LNCaP clone FGC (cell line): ENCODE measurements at regions not wholly inside any gene's neighbourhood (a gene's known extent, or its start where the extent isn't known, plus 50 kb on each side); places are given as distances from the start of the nearest gene placed in this dataset.
"Not testable (repeated sequence)": the region's sequence is repeated elsewhere in the genome, so short reads cannot be mapped to it uniquely, and the experiment has no call there.

Source experiments
- DNase-seq: peaks from one replicate; pipeline ENCODE4 v3.0.0-alpha.2; 2011; ENCODE audit warnings: low read depth
- H3K4me3 ChIP-seq: 2 replicates; pipeline ENCODE4 v1.5.1; 2011; ENCODE audit warnings: mild to moderate bottlenecking, low read depth, low read length, control low read depth
- TF ChIP-seq, protein P1 (sequence below): IDR thresholded peaks from 2 replicates; pipeline ENCODE4 v1.5.1; 2012; ENCODE audit warnings: mild to moderate bottlenecking; ENCODE audit not compliant: control insufficient read depth, insufficient read depth; ENCODE audit errors: extremely low read depth

DNA sequence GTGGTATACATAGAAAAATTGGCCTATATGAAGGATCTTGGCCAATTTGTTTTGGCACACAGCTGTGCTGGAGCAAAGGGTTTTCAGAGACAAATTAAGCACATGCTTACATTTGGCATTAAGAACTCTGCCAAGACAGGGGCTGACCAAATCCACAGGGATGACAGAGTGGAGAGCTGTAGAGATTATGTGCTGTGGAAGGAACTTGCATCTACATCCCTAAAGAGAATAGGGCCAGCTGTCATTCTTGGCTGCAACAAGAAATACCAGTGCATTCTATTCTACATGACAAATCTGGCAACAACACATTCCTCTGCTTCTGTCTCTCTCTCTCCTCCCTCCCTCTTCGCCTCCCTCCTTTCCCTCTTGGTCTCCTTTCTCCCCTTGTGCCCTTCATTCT lies 75.6 kb downstream of the POM121L12 start:
- TF ChIP-seq, protein P1, sequence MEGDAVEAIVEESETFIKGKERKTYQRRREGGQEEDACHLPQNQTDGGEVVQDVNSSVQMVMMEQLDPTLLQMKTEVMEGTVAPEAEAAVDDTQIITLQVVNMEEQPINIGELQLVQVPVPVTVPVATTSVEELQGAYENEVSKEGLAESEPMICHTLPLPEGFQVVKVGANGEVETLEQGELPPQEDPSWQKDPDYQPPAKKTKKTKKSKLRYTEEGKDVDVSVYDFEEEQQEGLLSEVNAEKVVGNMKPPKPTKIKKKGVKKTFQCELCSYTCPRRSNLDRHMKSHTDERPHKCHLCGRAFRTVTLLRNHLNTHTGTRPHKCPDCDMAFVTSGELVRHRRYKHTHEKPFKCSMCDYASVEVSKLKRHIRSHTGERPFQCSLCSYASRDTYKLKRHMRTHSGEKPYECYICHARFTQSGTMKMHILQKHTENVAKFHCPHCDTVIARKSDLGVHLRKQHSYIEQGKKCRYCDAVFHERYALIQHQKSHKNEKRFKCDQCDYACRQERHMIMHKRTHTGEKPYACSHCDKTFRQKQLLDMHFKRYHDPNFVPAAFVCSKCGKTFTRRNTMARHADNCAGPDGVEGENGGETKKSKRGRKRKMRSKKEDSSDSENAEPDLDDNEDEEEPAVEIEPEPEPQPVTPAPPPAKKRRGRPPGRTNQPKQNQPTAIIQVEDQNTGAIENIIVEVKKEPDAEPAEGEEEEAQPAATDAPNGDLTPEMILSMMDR, result no peak
- DNase-seq, result no peak
- H3K4me3 ChIP-seq, result no peak overlapping the region

DNA sequence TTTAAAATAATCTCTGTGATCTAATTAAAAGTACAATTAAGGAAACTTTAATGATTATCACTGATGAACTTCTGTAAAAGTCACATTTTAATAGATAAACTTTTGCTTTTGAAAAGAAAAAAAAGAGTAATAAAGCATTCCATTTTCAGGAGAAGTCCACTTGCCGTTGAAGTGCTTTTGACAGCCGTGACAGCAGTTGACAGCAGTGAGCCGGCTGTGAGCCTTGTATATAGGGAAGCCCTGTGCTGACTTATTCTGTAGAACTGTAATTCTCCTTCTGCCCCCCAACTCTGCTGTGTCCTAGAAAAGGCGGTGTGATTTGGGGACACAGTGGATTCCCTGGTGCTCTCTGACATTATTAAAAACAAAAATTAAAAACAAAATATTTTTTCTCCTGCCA lies 78.0 kb downstream of the POM121L12 start:
- TF ChIP-seq, protein P1, result no peak
- no peak overlapping the region for H3K4me3 ChIP-seq
- no peak for DNase-seq

DNA sequence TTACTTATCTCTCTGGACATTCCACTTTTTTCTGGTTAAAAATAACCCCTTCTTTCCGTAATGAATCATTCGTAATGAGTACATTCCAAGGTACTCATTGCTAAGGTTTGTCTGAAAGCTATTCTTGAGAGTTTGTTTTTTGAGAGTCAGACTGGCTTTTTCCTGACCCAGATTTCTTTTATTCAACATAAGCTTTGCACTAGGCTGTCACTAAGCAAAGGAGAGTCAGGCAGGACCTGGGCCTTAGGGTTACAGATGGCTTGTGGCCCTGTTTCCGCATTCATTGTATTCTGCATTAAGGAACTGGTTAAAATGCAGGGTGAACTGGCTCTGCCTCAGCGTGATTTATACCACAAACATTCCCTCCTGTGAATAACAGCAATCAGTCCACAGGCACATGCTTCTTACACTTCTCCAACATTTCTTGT lies 84.1 kb downstream of the POM121L12 start:
- no peak for DNase-seq
- TF ChIP-seq, protein P1, result no peak
- no peak overlapping the region for H3K4me3 ChIP-seq

DNA sequence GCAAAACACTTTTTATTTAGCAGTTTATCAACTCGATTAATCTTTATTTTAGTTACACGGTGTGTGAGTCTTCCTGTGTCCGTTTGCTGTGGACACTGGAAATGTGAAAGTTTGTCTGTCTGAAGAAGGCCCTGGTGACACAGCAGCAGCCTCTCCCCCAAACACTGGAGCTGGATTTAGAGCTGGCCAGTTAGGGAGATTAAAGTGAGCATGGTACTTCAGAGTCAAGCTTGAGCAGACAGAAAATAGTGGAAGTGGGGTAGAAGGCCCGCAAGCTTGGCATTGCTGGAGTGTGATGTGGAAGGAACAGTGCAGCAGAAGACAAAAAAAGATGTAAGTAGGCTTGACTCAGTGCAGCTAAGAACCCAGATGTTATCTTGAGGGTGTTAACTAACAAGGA lies 85.9 kb downstream of the POM121L12 start:
- no peak overlapping the region for H3K4me3 ChIP-seq
- no peak for DNase-seq
- TF ChIP-seq, protein P1, result no peak

DNA sequence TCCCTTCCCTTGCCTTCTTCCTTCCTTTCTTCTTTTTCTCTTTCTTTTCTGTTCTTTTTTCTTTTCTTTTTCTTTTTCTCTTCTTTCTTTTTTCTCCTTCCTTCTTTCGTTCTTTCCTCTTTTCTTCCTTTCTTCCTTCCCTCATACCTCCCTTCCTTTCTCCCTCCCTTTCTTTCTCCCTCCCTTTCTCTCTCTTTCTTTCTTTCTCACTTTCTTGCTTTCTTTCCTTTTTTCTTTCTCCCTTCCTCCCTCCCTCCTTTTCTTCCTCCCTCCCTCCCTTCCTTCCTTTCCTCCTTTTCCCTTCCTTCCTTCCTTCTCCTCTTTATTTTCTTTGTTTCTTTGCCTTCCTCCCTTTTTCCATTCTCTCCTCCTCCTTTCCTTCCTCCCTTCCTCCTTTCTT lies 96.3 kb downstream of the POM121L12 start:
- TF ChIP-seq, protein P1, result no peak
- H3K4me3 ChIP-seq, result no peak overlapping the region
- no peak for DNase-seq

DNA sequence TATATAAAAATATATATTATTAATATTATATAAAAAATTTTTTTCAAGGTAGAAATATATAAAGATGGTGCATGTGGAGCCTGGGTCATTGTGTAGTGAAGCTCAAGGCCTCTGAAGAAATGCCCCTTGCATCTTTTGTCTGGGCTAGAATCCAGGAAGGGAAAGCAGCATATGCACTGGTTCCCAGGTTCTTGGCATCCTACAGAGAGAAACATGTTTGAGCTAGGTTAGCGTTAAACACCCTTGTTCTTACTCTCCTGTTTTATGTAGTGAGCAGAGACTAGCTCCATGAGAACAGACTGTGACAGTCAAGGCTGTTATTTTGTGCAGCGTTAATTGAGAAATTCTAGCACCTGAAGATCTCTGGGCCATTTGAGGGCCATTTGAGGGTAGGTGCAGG lies 116.1 kb downstream of the POM121L12 start:
- no peak for DNase-seq
- H3K4me3 ChIP-seq, result no peak overlapping the region
- TF ChIP-seq, protein P1, result no peak

DNA sequence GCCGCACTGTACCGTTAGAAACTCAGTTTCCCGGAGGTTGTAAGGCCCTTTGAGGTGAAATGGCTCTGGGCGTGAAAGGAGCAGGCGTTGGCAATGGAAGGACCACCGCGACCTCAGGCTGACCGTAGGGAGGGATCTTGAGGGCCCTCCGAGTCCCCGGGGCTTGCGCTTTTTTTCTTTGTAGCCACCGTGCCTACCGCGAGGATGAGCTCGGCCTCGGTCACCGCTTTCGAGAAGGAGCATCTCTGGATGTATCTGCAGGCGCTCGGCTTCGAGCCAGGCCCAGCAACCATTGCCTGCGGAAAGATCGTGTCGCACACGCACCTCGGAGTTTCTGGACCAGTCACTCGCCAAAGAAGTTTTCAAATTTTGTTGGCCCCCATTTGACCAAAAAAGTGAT lies 151.8 kb downstream of the POM121L12 start:
- not testable (repeated sequence) for H3K4me3 ChIP-seq, DNase-seq
